ENCODE measurements at regions not wholly inside any gene's neighbourhood (a gene's known extent, or its start where the extent isn't known, plus 50 kb on each side); places are given as distances from the start of the nearest gene placed in this dataset.
A peak's percentile ranks its signal among the peaks of the same experiment; 100 is the strongest.

DNA sequence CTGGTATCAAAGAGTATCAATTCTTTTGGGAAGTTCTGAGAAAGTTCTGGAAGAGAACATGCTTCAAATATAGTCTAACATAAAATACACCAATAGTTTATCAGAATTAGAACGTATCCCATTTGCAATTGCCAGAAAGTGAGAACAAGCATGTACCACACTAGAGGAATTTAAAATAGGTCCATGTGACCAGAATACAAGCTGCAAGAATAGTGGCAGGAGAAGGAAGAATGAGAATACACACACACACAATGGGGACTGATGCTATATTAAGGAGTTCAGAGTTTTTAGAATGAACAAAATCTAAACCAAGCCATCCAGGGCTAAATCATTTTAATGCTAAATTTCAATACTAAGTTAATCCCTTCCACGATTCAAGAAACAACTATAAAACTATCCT, 99.1 kb upstream of the TMEM168 start:
- no peak overlapping the region for H3K4me3 ChIP-seq

DNA sequence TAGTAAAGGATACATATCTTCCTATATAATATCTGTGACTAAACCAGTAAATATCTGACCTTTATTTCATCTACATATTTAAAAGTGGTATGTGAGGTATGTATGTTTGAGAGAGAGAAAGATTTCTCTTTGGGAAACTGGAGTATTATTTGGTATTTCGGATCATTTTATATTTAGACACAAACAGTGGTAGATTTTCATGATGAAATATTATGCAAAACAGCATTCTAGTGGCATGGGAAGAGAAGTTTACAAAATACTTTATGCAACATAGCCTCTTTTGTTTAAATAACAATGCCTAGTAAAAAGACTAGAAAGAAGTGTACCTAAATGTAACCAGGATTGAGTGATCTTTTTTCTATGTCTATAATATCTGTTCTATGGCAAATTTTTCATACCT, 98.6 kb upstream of the TMEM168 start:
- Histone ChIP-seq H3K4me3 (no peak overlapping the region), H3K27ac (no peak overlapping the region)

More for the DNA sequence above, 99.1 kb upstream of the TMEM168 start:
- no peak overlapping the region for H3K27ac ChIP-seq

DNA sequence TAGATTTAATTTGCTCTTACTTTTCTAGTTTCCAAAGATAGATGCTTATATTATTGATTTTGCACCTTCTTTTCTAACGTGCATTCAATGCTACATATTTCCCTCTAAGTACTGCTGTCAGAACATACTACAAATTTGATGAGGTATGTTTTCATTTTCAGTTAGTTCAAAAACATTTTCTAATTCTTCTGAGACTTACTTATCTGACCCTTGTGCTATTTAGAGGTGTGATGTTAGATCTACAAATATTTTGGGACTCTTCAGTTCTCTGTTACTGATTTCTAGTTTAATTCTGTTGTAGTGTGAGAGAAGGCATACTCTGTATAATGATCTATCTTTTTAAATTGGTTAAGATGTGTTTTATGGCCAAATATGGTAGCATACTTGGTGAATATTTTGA, 97.8 kb upstream of the TMEM168 start:
- H3K27ac ChIP-seq, result no peak overlapping the region
- H3K4me3 ChIP-seq, result no peak overlapping the region

DNA sequence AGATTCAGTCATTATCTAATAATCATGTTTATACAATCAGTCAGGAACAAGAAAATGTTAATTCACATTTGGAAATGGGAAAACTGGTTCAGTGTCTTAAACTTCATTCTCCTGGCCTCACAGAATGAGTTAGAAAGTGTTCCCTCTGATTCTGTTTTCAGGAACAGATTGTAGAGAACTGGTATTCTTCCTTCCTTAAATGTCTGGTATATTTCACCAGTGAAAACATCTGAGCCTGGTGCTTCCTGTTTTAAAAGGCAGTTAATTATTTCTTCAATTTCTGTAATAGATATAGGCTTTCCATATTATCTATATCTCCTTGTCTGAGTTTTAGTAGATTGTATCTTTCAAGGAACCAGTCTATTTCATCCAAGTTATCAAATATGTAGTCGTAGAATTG, 97.1 kb upstream of the TMEM168 start:
- H3K27ac ChIP-seq, result no peak overlapping the region

DNA sequence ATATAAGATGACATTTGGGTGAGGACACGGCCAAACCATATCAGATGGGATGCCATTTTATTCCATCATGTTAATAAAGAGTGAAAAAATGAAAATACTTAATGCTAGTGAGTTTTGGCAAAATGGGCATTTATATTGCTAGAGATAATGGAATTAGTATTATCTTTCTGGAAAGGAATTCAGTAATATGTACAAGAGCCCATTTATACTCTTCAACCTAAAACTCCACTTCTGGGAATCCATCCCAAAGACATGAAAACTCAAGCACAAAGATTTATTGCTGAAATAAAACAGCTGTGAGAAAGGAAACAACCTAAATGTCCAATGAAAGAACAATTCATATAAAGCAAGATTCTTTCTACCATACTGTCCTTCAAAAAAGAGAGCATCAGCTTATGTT, 96.0 kb upstream of the TMEM168 start:
- H3K27ac ChIP-seq, result no peak overlapping the region
- no peak overlapping the region for H3K4me3 ChIP-seq

More for the DNA sequence above, 97.1 kb upstream of the TMEM168 start:
- no peak overlapping the region for H3K4me3 ChIP-seq

DNA sequence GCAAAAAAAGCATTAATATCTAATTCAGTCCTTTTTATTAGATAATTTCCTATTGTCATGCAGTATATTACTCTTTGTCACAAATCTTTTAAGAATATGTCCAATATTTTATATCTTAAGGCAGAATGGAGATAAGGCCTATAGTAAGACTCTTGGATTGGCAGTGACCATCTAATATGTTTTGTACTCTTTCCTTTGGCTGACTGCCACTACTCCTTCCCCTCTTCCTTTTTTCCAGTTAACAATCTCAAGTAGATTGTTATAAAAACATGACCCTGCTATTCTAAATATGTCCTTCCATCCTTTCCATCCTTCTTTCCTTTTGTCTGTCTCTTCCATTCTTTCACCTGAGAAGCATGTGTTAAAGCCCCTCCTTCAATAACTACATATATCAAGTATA, 92.8 kb upstream of the TMEM168 start:
- H3K4me3 ChIP-seq, result no peak overlapping the region
- no peak overlapping the region for H3K27ac ChIP-seq

DNA sequence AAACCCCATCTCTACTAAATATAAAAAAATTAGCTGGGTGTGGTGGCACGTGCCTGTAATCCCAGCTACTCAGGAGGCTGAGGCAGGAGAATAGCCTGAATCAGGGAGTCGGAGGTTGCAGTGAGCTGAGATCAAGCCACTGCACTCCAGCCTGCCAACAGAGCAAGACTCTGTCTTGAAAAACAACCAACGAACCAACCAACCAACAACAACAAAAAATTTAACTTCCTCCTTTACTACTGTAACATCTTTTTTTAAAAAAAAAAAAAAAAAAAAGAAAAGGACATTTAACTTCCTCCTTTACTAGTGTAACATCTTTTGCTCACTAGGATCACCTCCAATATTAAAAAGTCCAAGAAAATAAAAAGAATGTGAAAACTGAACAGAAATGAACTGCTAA, 92.3 kb upstream of the TMEM168 start:
- H3K4me3 ChIP-seq, result no peak overlapping the region
- H3K27ac ChIP-seq, result no peak overlapping the region

DNA sequence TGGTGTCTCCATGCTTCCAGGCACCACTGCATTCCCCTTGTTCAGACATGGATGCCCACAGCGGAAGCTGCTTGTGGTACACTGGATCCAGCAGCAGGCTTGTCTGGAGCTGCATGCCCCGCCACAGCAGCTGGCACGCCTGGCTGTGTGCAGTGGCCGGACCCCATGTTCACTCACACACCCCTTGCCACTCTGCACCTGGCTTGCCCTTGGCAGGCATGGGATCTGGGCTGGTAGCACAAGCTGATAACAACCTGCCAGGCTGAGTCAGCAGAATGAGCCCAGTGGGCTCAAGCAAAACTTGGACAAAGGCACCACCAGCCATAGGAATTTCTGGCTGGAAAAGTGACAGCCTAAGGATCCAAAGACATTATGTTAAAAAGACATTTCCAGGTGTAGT, 91.8 kb upstream of the TMEM168 start:
- no peak overlapping the region for H3K27ac ChIP-seq

DNA sequence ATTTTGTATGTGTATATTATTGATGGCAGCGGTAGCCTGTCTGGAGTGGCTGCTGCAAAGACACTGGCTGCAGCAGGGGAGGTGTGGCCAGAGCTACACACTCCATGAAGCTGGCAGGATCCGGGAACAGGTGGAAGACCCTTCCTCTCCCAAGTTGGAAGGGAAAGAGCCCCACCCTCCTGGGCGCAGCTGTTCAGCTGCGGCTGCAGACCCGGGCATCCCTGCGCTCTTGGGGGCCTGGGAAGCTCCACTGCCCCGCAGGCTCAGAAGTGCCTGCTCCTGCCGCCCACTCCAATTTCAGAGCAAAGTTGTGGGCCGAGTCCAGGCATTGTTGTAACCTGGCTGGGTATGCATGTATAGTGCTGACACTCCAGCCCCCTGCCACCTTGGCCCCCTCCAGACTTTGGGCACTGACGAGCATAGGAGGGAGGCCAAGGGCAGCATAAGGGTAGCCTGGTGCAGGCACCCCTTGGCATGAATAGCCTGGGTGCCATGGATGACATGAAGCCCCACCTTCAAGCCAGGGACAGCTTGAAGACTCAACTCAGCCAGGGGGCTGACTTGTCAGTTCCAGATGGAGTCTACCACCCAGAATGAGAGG, 90.7 kb upstream of the TMEM168 start:
- H3K4me3 ChIP-seq, result no peak overlapping the region
- no peak overlapping the region for H3K27ac ChIP-seq

More for the DNA sequence above, 91.8 kb upstream of the TMEM168 start:
- H3K4me3 ChIP-seq, result no peak overlapping the region

DNA sequence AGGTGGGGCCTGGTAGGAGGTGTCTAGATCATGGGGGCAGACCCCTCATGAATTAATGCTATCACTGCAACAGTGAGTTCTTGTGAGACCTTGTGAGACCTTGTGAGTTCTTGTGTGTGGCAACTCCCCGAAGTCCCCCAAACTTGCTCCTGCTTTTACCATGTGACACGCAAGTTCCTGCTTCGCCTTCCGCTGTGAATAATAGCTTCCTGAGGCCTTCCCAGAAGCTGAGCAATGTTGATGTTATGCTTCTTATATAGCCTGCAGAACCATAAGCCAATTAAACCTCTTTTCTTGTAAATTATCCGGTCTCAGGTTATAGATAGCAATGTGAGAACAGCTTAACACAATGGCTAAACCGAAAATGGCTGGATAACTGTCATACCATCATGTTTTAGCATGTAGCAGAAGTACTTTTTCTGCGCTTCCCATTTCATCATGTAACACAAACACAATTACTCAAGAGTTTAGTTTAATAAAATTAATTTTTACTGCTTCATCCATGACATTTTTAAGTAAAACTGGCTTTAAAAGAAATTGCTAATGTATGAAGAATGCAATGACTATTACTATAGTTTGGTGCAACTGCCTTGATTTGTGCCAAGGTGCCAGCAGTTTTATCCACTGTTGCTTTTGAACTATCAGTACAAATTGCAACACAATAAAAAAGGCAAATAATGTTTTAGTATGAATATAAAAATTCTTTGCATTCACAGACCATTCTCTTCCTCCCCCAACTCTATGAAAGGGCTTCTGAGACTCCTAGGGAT, 87.7 kb upstream of the TMEM168 start:
- no peak overlapping the region for H3K4me3 ChIP-seq
- H3K27ac ChIP-seq, result peak overlapping the region in 1 of 21 experiments; percentile 23

DNA sequence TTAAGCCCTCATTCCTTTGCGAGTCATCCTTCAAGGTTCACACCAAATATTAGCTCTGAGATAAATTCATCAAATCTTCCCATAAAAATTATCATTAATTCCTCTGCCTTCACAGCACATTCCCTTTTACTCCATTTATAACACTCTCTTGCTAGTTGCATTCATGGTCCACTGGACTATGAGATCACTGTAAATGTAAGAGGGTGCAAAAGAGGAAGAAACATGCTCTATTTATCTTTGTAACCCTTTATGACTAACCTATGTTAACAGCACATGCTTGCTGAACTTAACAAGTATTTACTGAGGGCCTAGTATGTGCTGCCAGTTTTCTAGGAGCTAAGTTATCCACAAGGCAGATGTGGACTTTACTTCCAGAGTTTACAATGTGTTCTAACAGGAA, 86.7 kb upstream of the TMEM168 start:
- Histone ChIP-seq H3K27ac (no peak overlapping the region), H3K4me3 (no peak overlapping the region)

DNA sequence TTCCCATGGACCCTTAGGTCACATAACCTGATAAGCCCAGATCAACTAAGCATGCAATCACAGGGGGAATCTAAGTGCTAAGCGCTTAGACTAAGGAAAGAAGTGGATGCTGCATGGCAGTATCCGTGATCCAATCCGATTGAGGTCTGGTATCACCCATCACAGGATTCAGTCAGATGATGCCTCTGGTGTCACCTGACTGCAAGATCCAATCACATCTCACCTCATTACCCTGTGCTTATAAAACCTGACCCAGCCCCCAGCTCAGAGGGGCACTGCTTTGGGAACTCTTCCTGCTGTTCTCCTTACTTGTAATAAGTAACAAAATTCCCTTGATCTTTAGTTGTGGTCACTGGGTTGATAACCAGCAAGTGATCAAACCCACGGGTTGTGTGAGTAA, 84.7 kb upstream of the TMEM168 start:
- H3K4me3 ChIP-seq, result no peak overlapping the region
- no peak overlapping the region for H3K27ac ChIP-seq

DNA sequence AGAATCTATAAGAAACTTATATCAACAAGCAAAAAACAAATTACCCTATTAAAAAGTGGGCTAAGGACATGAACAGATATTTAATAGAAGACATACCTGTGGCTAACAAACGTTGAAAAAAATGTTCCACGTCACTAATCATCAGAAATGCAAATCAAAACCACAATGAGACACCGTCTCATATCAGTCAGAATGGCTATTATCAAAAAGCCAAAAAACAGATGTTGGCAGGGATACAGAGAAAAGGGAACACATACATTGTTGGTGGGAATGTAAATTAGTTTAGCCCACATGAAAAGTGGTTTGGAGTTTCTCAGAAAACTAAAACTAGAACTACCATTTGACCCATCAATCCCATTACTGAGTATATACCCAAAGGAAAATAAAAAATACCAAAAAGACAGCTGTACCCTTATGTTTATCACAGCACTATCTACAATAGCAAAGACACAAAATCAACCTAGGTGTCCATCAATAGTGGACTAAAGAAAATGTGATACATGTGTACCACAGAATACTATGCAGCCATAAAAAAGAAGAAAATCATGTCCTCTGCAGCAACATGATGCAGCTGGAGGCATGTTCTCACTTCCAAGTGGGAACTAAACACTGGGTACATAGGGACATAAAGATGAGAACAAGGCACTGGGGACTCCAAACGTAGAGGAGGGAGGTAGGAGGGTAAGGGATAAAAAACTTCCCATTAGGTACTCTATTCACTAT, 83.8 kb upstream of the TMEM168 start:
- Histone ChIP-seq H3K27ac (no peak overlapping the region), H3K4me3 (no peak overlapping the region)

DNA sequence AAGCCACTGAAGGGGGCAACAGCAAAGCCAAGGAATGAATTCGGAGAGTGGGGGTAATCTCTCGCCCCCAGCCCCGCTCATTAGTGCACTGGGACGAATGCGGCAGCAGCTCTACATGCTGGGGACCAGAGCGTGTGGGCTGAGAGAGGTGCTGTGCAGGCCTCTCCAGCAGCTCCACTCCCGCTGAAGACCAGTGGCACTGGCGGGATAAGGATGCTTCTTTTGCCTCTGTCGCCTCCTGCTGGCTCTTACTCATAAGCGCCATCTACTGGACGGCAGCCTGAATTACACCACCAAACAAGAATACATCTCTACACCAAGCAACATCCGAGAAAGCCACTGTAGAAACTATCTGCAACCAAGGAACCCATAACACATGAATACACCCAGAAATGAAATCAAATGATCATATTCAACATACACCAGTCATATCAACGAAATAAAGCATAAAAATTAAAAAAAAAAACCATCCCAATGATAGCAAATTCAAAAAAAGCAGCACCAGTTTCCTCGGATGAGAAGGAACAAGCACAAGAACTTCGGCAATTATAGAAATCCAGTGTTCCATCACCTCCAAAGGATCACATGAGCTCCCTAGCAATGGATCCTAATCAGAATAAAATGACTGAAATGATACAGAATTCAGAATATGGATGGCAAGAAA, 79.0 kb upstream of the TMEM168 start:
- Histone ChIP-seq H3K4me3 (no peak overlapping the region), H3K27ac (no peak overlapping the region)

DNA sequence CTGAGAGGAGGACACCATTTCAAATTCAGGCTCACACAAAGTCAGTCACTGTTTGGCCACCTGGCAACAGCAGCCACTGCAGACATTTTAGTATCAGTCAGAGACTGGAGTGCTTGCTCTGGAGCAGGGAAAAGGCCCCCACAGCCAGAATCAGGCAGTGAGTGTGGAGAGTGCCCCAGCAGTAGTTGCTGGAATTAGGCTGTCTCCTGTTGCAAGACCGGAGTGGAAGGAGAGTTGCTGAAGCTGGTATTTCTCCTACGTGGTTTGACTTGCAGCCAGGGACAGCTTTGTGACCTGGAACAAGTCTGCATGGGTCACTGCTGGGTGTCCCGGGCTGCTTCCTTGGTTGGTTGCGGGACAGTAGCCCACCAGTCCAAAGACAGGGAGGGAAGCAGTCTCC, 78.4 kb upstream of the TMEM168 start:
- Histone ChIP-seq H3K4me3 (no peak overlapping the region), H3K27ac (no peak overlapping the region)

DNA sequence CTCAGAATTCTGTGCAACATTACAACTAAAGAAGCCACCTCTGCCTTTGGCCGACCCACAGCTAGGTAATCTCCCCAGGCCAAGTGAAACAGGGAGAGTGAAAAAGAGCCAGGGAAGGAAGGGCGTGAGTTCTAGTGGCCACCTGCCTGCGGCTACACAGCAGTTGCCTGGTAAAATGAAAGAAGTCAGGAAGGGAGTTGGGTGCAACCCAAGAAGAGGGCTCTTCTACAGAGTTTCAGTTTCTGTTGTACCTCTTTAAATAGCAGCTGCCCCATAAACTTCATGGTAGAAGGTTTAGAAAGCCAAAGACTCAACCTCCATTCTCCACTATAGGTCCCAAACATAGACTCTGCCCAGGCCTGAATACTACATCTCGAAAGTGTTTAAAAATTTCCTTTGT, 76.2 kb upstream of the TMEM168 start:
- no peak overlapping the region for H3K27ac ChIP-seq

DNA sequence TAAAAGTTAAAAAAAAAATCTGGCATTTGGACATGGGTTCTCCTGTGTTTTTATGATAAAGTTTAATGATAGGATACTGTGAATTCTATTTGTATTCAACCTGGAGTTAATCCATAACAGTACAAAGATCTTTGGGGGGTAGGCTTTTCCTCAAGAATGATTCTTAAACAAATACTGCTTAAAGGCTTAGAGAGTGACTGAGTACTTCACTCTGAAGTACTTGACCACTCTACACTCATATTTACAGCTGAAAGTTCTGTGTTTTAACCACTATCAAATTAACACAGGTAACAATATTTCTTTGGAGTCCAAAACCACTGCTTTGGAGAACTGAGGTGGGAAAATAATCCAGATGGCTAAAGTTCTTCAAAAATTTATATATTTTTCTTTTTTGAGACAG, 74.2 kb upstream of the TMEM168 start:
- H3K27ac ChIP-seq, result no peak overlapping the region
- H3K4me3 ChIP-seq, result no peak overlapping the region

More for the DNA sequence above, 76.2 kb upstream of the TMEM168 start:
- no peak overlapping the region for H3K4me3 ChIP-seq

DNA sequence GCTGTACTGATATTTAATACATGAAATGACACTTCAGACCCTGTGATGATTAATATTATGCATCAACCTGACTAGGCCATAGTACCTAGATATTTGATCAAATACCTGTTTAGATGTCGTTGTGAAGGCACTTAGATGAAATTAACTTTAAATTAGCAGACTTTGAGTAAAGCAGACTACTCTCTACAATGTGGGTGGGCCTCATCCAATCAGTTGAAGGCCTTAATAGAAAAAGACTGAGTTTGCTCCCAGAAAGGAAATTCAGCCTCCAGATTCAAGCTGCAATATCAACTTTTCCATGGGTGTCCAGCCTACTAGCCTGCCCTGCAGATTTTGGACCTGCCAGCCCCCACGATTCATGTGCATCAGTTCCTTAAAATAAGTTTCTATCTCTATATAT, 68.6 kb upstream of the TMEM168 start:
- Histone ChIP-seq H3K27ac (no peak overlapping the region), H3K4me3 (no peak overlapping the region)

DNA sequence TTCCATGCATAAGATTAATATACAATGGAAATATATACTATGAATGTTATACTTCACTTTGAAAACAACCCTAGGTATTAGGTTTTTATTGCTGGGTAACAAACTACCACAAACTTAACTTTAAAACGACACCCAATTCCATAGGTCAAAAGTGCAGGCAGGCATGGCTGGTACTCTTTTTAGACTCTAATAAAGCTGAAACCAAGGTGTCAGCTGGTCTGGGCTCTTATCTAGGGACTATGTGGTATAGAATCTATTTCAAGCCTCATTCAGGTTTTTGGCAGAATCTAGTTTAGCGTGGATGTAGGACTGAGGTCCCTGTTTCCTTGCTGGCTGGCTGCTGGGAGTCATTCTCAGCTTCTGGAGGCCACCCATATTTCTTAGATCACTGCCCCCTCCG, 65.0 kb upstream of the TMEM168 start:
- Histone ChIP-seq H3K4me3 (no peak overlapping the region), H3K27ac (no peak overlapping the region)

DNA sequence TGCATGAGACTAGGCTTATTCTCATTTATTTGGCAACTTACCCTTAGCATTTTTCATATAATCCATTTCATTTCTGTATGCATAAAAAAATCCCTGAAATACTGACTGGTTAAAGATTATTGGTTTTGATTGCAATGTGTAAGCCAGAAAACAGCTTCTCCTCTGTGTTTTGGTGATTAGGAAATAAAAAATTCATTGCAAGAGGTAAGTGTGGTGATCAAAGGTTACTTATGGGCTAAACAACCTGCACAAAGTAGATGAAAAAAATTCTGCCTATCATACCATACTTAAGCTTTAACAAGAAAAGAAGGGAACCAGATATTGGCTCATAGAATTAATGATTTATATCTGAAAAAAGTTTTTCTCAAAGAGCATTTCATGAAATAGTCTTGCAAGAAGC, 64.0 kb upstream of the TMEM168 start:
- no peak overlapping the region for H3K4me3 ChIP-seq
- H3K27ac ChIP-seq, result no peak overlapping the region

DNA sequence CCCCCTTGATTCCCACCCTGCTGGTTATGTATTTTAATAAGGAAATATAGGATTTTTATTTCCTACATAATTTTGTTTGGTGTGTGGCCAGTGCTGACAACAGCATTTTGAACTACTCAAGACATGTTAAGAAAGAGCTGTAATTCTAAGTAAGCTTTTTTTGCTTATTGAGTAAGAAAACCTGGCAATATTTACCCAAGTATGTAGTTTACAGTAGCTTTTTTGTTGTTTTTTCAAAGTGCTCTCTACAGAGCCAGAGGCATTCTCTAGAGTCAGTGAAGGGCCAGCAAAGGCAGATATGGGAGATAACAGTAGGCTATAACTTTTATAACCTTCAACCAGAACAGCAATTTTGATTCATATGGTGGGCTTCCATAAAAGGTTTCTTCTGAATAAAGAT, 63.2 kb upstream of the TMEM168 start:
- H3K4me3 ChIP-seq, result no peak overlapping the region
- no peak overlapping the region for H3K27ac ChIP-seq

Measured in skin epidermis (tissue), 12 donors.